GM12874 (cell line): ENCODE measurements at regions not wholly inside any gene's neighbourhood (a gene's known extent, or its start where the extent isn't known, plus 50 kb on each side); places are given as distances from the start of the nearest gene placed in this dataset.

Experiments
- CTCF ChIP-seq: IDR thresholded peaks from 2 replicates; pipeline ENCODE4 v1.5.1; 2011; ENCODE audit warnings: low read depth, mild to moderate bottlenecking, control low read depth, low read length, moderate library complexity; ENCODE audit not compliant: insufficient read depth

GRCh38 chr1:164093543-164093942, 465.4 kb upstream of the PBX1 start:
- no peak for TF ChIP-seq CTCF

DNA sequence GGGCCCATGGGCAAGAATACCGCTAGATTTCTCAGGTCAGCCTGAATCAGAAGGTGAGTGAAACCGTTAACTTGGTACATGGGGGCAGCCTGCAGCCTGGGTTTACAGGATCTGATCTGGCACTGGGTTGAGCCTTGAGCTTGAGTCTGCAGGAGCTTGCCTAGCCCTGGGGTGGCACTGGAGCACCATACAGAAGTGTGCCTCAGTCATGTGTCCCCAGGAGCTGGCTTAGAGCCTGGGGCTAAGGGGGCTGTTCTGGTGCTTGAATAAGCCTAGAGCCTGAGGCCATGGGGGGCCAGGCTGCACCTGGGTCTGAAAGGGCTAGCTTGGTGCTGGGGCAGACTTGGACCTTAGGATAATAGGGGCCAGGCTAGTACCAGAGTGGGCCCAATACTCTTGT, 457.2 kb upstream of the PBX1 start:
- TF ChIP-seq CTCF = no peak

GRCh38 chr1:164131949-164132348, 427.0 kb upstream of the PBX1 start:
- TF ChIP-seq CTCF = no peak

DNA sequence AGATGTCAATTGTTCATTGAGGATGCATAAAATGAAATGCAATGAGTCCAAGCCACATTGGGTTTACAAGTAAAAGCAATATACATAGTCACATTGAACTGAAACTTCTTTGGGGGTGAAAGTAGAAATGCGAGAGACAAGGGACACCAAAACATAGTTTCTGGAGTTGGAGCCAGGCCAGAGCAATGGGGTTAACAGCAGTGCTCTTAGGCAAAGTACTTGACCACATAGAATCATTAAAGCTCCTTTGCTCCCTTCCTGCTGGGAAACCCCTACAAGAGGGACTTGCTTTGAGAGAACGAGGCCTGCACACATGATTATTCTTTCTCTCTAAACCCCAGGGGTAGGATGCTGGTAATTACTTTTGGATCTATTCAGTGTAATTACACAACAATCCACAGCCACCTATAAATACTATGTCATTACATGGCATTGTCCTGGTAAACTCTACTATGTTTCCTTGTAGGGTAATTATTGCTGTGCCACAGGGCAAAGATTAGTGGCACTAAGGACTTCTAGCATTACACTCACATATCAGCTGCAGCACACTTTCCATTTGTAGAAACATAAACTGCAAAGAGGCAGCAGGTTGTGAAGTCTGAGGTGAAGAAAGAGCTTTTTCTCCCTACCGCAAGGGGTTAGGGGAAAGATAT, 421.6 kb upstream of the PBX1 start:
- no peak for TF ChIP-seq CTCF

GRCh38 chr1:164141797-164142196, 417.2 kb upstream of the PBX1 start:
- TF ChIP-seq CTCF = no peak

DNA sequence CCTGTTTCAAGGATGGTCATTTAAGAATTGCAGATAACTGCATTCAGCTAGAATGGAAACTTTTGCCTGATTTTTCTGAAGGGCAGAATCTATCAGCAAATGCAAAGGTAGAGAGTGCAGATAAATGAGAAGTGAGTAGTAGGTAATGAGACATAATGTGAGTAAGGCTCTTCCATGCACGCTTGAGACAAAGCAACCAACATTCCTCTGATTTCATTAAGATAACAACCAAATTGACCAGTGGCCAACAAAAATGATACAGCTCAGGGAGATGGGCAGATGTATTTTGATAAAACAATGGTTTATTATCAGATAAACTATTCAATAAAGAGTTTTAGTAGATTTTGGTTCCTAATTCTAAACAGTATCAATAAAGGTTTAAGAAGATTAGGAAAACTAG, 404.4 kb upstream of the PBX1 start:
- TF ChIP-seq CTCF = no peak

- no peak for TF ChIP-seq CTCF
These were observed 403.6 kb upstream of the PBX1 start for GRCh38 chr1:164155347-164155746.
